Astrocyte of the cerebellum (primary cell): ENCODE measurements at regions not wholly inside any gene's neighbourhood (a gene's known extent, or its start where the extent isn't known, plus 50 kb on each side); places are given as distances from the start of the nearest gene placed in this dataset.

Source experiments
- DNase-seq: peaks from one replicate; pipeline ENCODE4 v3.0.0-alpha.2; 2011; ENCODE audit warnings: low read depth
- H3K4me3 ChIP-seq: 2 replicates; pipeline ENCODE4 v1.5.1; 2011; ENCODE audit warnings: mild to moderate bottlenecking, low read depth, low read length, moderate library complexity
- CTCF ChIP-seq: IDR thresholded peaks from 2 replicates; pipeline ENCODE4 v1.5.1; 2012; ENCODE audit warnings: low read length, low read depth, moderate library complexity, mild to moderate bottlenecking; ENCODE audit errors: missing control alignments
- in situ Hi-C: cut with HindIII; loops from 2 replicates; pipeline ENCODE4 v1.10.0; 2017; ENCODE audit warnings: low sequenced_read_pairs

- no peak overlapping the region for H3K4me3 ChIP-seq
- in situ Hi-C loops = no loop called here
- TF ChIP-seq CTCF = no peak
- DNase-seq = no peak
Observed at GRCh38 chr6:126531286-126531685, 191.4 kb downstream of the CENPW start.

GRCh38 chr6:126531840-126532239 is 191.9 kb downstream of the CENPW start:
- TF ChIP-seq CTCF = no peak
- DNase-seq = no peak
- no peak overlapping the region for H3K4me3 ChIP-seq
- in situ Hi-C loops = no loop called here

- TF ChIP-seq CTCF = no peak
- in situ Hi-C loops = no loop called here
- H3K4me3 ChIP-seq = no peak overlapping the region
- no peak for DNase-seq
Observed at GRCh38 chr6:126534401-126534800, 194.5 kb downstream of the CENPW start.

GRCh38 chr6:126535138-126535537 is 195.2 kb downstream of the CENPW start:
- in situ Hi-C loops = no loop called here
- peak; percentile 29 for DNase-seq
- no peak overlapping the region for H3K4me3 ChIP-seq
- no peak for TF ChIP-seq CTCF

- peak; percentile 82 for DNase-seq
- in situ Hi-C loops = no loop called here
- no peak for TF ChIP-seq CTCF
- H3K4me3 ChIP-seq = no peak overlapping the region
Observed at GRCh38 chr6:126535595-126535994, 195.7 kb downstream of the CENPW start.

- H3K4me3 ChIP-seq = no peak overlapping the region
- DNase-seq = no peak
- TF ChIP-seq CTCF = no peak
- in situ Hi-C loops = no loop called here
Observed at GRCh38 chr6:126537061-126537816, 197.3 kb downstream of the CENPW start.
